CD14-positive monocyte (primary cell): ENCODE measurements at regions not wholly inside any gene's neighbourhood (a gene's known extent, or its start where the extent isn't known, plus 50 kb on each side); places are given as distances from the start of the nearest gene placed in this dataset.

Source experiments
- DNase-seq, 3 donors: peaks; one replicate each; pipeline ENCODE4 v3.0.0-alpha.2; 2011 to 2022
- H2AFZ ChIP-seq: 2 replicates; pipeline ENCODE4 v1.6.0; 2012; ENCODE audit warnings: mild to moderate bottlenecking, low read depth, low read length, inconsistent platforms; ENCODE audit not compliant: insufficient read depth, poor library complexity, severe bottlenecking
- H3K27ac ChIP-seq, 2 donors: 1 replicate in 1 of 2; 2 replicates in 1 of 2; pipeline ENCODE4 v1.5.1; 2012 to 2013; ENCODE audit warnings: low read length in 2 of 2, control low read depth in 1 of 2, inconsistent platforms in 1 of 2, low read depth in 1 of 2, mild to moderate bottlenecking in 1 of 2
- H3K27me3 ChIP-seq, 2 donors: one replicate each; pipeline versions ENCODE4 v1.6.0 to v1.6.1; 2011 to 2013; ENCODE audit warnings: low read length in 2 of 2; ENCODE audit not compliant: control insufficient read depth in 2 of 2, insufficient read depth in 2 of 2
- H3K36me3 ChIP-seq, 2 donors: replicated peaks in 1 of 2; 1 replicate in 1 of 2; 2 replicates in 1 of 2; pipeline versions ENCODE4 v1.5.1 to v1.6.1; 2012 to 2013; ENCODE audit warnings: low read length in 2 of 2, control low read depth in 1 of 2, inconsistent platforms in 1 of 2, mild to moderate bottlenecking in 1 of 2; ENCODE audit not compliant: insufficient read depth in 2 of 2, control insufficient read depth in 1 of 2
- H3K4me1 ChIP-seq, 2 donors: 1 replicate in 1 of 2; 2 replicates in 1 of 2; pipeline versions ENCODE4 v1.5.1 to v1.6.1; 2012 to 2013; ENCODE audit warnings: low read length in 2 of 2, control low read depth in 1 of 2, inconsistent platforms in 1 of 2, mild to moderate bottlenecking in 1 of 2, moderate library complexity in 1 of 2; ENCODE audit not compliant: insufficient read depth in 2 of 2, control insufficient read depth in 1 of 2
- H3K4me2 ChIP-seq: replicated peaks from 2 replicates; pipeline ENCODE3; 2012; ENCODE audit warnings: low read length, moderate library complexity, mild to moderate bottlenecking; ENCODE audit not compliant: poor library complexity, severe bottlenecking; ENCODE audit errors: extremely low read depth
- H3K4me3 ChIP-seq, 3 experiments: fragments of 200-600 bp in 1 of 3; sonication (generic) in 1 of 3; replicated peaks in 1 of 3; 1 replicate in 2 of 3; 2 replicates in 1 of 3; pipeline ENCODE4 v1.5.1; 2011 to 2013; ENCODE audit warnings: low read length in 3 of 3, mild to moderate bottlenecking in 3 of 3, control low read depth in 2 of 3, low read depth in 2 of 3, inconsistent platforms in 1 of 3, moderate library complexity in 1 of 3
- H3K79me2 ChIP-seq: 2 replicates; pipeline ENCODE4 v1.6.0; 2012; ENCODE audit warnings: mild to moderate bottlenecking, control low read depth, inconsistent platforms, low read length, moderate library complexity; ENCODE audit not compliant: insufficient read depth
- H3K9ac ChIP-seq: 2 replicates; pipeline ENCODE4 v1.6.0; 2017; ENCODE audit warnings: low read length, mild to moderate bottlenecking; ENCODE audit not compliant: insufficient read depth, poor library complexity, severe bottlenecking
- H3K9me3 ChIP-seq, 2 donors: replicated peaks in 1 of 2; 1 replicate in 1 of 2; 2 replicates in 1 of 2; pipeline versions ENCODE4 v1.5.1 to v1.6.1; 2012 to 2013; ENCODE audit warnings: low read length in 2 of 2, control low read depth in 1 of 2; ENCODE audit not compliant: control insufficient read depth in 1 of 2, insufficient read depth in 1 of 2
- H4K20me1 ChIP-seq: 2 replicates; pipeline ENCODE4 v1.6.0; 2012; ENCODE audit warnings: mild to moderate bottlenecking, low read length, control low read depth, moderate library complexity; ENCODE audit not compliant: insufficient read depth
- H3K27ac Mint-ChIP-seq, 7 donors: one replicate each; pipeline ENCODE4 v1.8.0; 2020; ENCODE audit warnings: mild to moderate bottlenecking in 7 of 7, mixed read lengths in 7 of 7, moderate library complexity in 6 of 7, inconsistent platforms in 2 of 7
- H3K27me3 Mint-ChIP-seq, 3 donors: one replicate each; pipeline ENCODE4 v1.8.0; 2021 to 2022; ENCODE audit warnings: low read depth in 3 of 3, mild to moderate bottlenecking in 3 of 3, mixed read lengths in 3 of 3, moderate library complexity in 3 of 3, inconsistent platforms in 1 of 3
- H3K36me3 Mint-ChIP-seq, 2 donors: one replicate each; pipeline ENCODE4 v1.8.0; 2020; ENCODE audit warnings: mixed read lengths in 2 of 2, inconsistent platforms in 1 of 2, mild to moderate bottlenecking in 1 of 2
- H3K4me1 Mint-ChIP-seq: one replicate; pipeline ENCODE4 v1.8.0; 2020; ENCODE audit warnings: mild to moderate bottlenecking, mixed read lengths
- H3K4me3 Mint-ChIP-seq, 2 donors: one replicate each; pipeline ENCODE4 v1.8.0; 2020; ENCODE audit warnings: mild to moderate bottlenecking in 2 of 2, mixed read lengths in 2 of 2, moderate library complexity in 1 of 2
- H3K9me3 Mint-ChIP-seq, 7 donors: one replicate each; pipeline ENCODE4 v1.8.0; 2020 to 2022; ENCODE audit warnings: mixed read lengths in 7 of 7, mild to moderate bottlenecking in 6 of 7, moderate library complexity in 6 of 7, inconsistent platforms in 2 of 7
- CTCF ChIP-seq: fragments of 200-600 bp; IDR thresholded peaks from one replicate; pipeline ENCODE4 v1.8.0; 2022; ENCODE audit warnings: antibody characterized with exemption, mild to moderate bottlenecking
- WGBS: methylation state at CpG from one replicate; pipeline ENCODE4 v1.1.5; 2013; ENCODE audit warnings: missing lambda C conversion rate; ENCODE audit not compliant: insufficient coverage; 5-methylcytosine and 5-hydroxymethylcytosine counted together
- intact Hi-C, 2 donors: fragments of 100-400 bp; cut with micrococcal nuclease; formaldehyde crosslinking; loops; one replicate each; pipeline versions ENCODE4 v1.15.0 to v1.15.1; 2023

GRCh38 chr5:109990723-109991359 is 301.1 kb downstream of the MAN2A1 start:
- Mint-ChIP-seq H3K36me3 (no peaks in the 10 kb centered on the region), H3K27ac (no peak overlapping the region), H3K27me3 (no peaks in the 10 kb centered on the region), H3K9me3 (peaks cover 0 to 3% (median 0%) of the 10 kb centered on the region in 7 donors), H3K4me3 (no peak overlapping the region), H3K4me1 (no peaks in the 10 kb centered on the region)
- no peaks in the 10 kb centered on the region for H4K20me1 ChIP-seq
- no peak overlapping the region for H3K4me3 ChIP-seq
- WGBS = 100% methylated on average over 1 of the region's 2 CpGs
- H3K27me3 ChIP-seq = no peaks in the 10 kb centered on the region
- no peak overlapping the region for H3K9ac ChIP-seq
- H3K36me3 ChIP-seq = no peaks in the 10 kb centered on the region
- H3K4me1 ChIP-seq = no peaks in the 10 kb centered on the region
- DNase-seq = no peak
- H2AFZ ChIP-seq = no peak overlapping the region
- H3K9me3 ChIP-seq = no peaks in the 10 kb centered on the region
- no peak overlapping the region for H3K4me2 ChIP-seq
- H3K79me2 ChIP-seq = no peaks in the 10 kb centered on the region
- TF ChIP-seq CTCF = no peak
- no peak overlapping the region for H3K27ac ChIP-seq
- intact Hi-C loops = no loop called here

GRCh38 chr5:109992264-109992915 is 302.7 kb downstream of the MAN2A1 start:
- WGBS = 86% methylated on average over 3 of the region's 9 CpGs
- Mint-ChIP-seq H3K36me3 (no peaks in the 10 kb centered on the region), H3K27me3 (no peaks in the 10 kb centered on the region), H3K4me1 (no peaks in the 10 kb centered on the region), H3K9me3 (peaks cover 0 to 3% (median 0%) of the 10 kb centered on the region in 7 donors), H3K4me3 (no peak overlapping the region), H3K27ac (no peak overlapping the region)
- H3K79me2 ChIP-seq = no peaks in the 10 kb centered on the region
- H3K27ac ChIP-seq = no peak overlapping the region
- H3K9me3 ChIP-seq = no peaks in the 10 kb centered on the region
- H3K27me3 ChIP-seq = no peaks in the 10 kb centered on the region
- H3K4me1 ChIP-seq = no peaks in the 10 kb centered on the region
- H4K20me1 ChIP-seq = no peaks in the 10 kb centered on the region
- H3K4me2 ChIP-seq = no peak overlapping the region
- DNase-seq = no peak
- H3K9ac ChIP-seq = no peak overlapping the region
- no peak overlapping the region for H2AFZ ChIP-seq
- H3K4me3 ChIP-seq = no peak overlapping the region
- no peaks in the 10 kb centered on the region for H3K36me3 ChIP-seq
- TF ChIP-seq CTCF = no peak
- intact Hi-C loops = no loop called here
